Lung (tissue), 11 donors: ENCODE measurements at regions not wholly inside any gene's neighbourhood (a gene's known extent, or its start where the extent isn't known, plus 50 kb on each side); places are given as distances from the start of the nearest gene placed in this dataset.

Experiments
- ATAC-seq: fragments of 200-7000 bp; cut with Tn5 transposase; one replicate; pipeline ENCODE4 v1.9.1; 2020; ENCODE audit warnings: moderate number of reproducible peaks; ENCODE audit not compliant: insufficient read depth, low FRiP score
- DNase-seq, 3 donors: peaks; one replicate each; pipeline ENCODE4 v3.0.0-alpha.2; 2013 to 2017
- H3K27ac ChIP-seq, 2 donors: one replicate each; pipeline ENCODE4 v1.5.1; 2013; ENCODE audit warnings: mild to moderate bottlenecking in 2 of 2, moderate library complexity in 2 of 2, control low read depth in 1 of 2, inconsistent platforms in 1 of 2, low read depth in 1 of 2, low read length in 1 of 2
- H3K27me3 ChIP-seq, 3 donors: one replicate each; pipeline ENCODE4 v1.5.1; 2013; ENCODE audit warnings: low read length in 2 of 3; ENCODE audit not compliant: control insufficient read depth in 3 of 3, insufficient read depth in 3 of 3
- H3K36me3 ChIP-seq, 4 donors: one replicate each; pipeline ENCODE4 v1.5.1; 2013; ENCODE audit warnings: low read length in 4 of 4, mild to moderate bottlenecking in 1 of 4, moderate library complexity in 1 of 4; ENCODE audit not compliant: control insufficient read depth in 4 of 4, insufficient read depth in 4 of 4
- H3K4me1 ChIP-seq, 5 donors: one replicate each; pipeline ENCODE4 v1.5.1; 2013; ENCODE audit warnings: low read length in 5 of 5, mild to moderate bottlenecking in 2 of 5, moderate library complexity in 1 of 5; ENCODE audit not compliant: control insufficient read depth in 5 of 5, insufficient read depth in 5 of 5
- H3K4me3 ChIP-seq: one replicate; pipeline ENCODE4 v1.5.1; 2013; ENCODE audit warnings: mild to moderate bottlenecking, control low read depth, moderate library complexity
- H3K9ac ChIP-seq, 2 donors: one replicate each; pipeline ENCODE4 v1.5.1; 2013; ENCODE audit warnings: low read length in 2 of 2, control low read depth in 1 of 2; ENCODE audit not compliant: insufficient read depth in 1 of 2
- H3K9me3 ChIP-seq, 4 donors: one replicate each; pipeline ENCODE4 v1.5.1; 2013; ENCODE audit warnings: low read length in 3 of 4, mild to moderate bottlenecking in 1 of 4, moderate library complexity in 1 of 4; ENCODE audit not compliant: control insufficient read depth in 4 of 4, insufficient read depth in 3 of 4
- CTCF ChIP-seq: IDR thresholded peaks from 2 replicates; pipeline ENCODE4 v1.5.1; 2012; ENCODE audit warnings: mild to moderate bottlenecking; ENCODE audit errors: control extremely low read depth, extremely low read depth
- WGBS, 2 donors: extraction: QIAGEN DNeasy Blood & Tissue Kit; methylation state at CpG; one replicate each; pipeline ENCODE4 v1.1.7; 2013; 5-methylcytosine and 5-hydroxymethylcytosine counted together
- donor health status: control.
- donor health status: control.
- donor health status: Bipolar disorder and iron deficiency.
- donor health status: healthy.
- donor health status: DM: yes; HTN: yes; CAD: no.

- Histone ChIP-seq H3K36me3 (no peaks in the 10 kb centered on the region), H3K27me3 (no peaks in the 10 kb centered on the region), H3K27ac (no peak overlapping the region), H3K4me3 (no peak overlapping the region), H3K9ac (no peak overlapping the region), H3K9me3 (no peaks in the 10 kb centered on the region), H3K4me1 (peaks cover 0 to 2% (median 0%) of the 10 kb centered on the region in 5 donors)
- no peak for DNase-seq
- no peak for TF ChIP-seq CTCF
- WGBS, 2 donors, result 81 to 91% methylated on average over 2 of the region's 2 CpGs
- no peak for ATAC-seq
Observed at GRCh38 chr9:80945436-80945835, 743.9 kb downstream of the TLE1 start.

GRCh38 chr9:80937645-80938044 is 751.7 kb downstream of the TLE1 start:
- Histone ChIP-seq H3K9ac (no peak overlapping the region), H3K36me3 (no peaks in the 10 kb centered on the region), H3K27ac (no peak overlapping the region), H3K27me3 (no peaks in the 10 kb centered on the region), H3K4me3 (no peak overlapping the region), H3K4me1 (no peaks in the 10 kb centered on the region), H3K9me3 (no peaks in the 10 kb centered on the region)
- WGBS, 2 donors, result 98 to 100% methylated on average over 1 of the region's 1 CpG
- DNase-seq, result peak in 2 of 3 donors; percentile 27 to 53
- no peak for TF ChIP-seq CTCF
- no peak for ATAC-seq

- ATAC-seq, result no peak
- Histone ChIP-seq H3K4me1 (no peaks in the 10 kb centered on the region), H3K27ac (no peak overlapping the region), H3K27me3 (no peaks in the 10 kb centered on the region), H3K9ac (no peak overlapping the region), H3K4me3 (no peak overlapping the region), H3K9me3 (no peaks in the 10 kb centered on the region), H3K36me3 (no peaks in the 10 kb centered on the region)
- DNase-seq, result peak in 1 of 3 donors; percentile 27
- 75 to 99% methylated on average over 3 of the region's 3 CpGs for WGBS, 2 donors
- no peak for TF ChIP-seq CTCF
Observed at GRCh38 chr9:80934095-80934494, 755.3 kb downstream of the TLE1 start.
